GM18511 (cell line): ENCODE measurements at regions not wholly inside any gene's neighbourhood (a gene's known extent, or its start where the extent isn't known, plus 50 kb on each side); places are given as distances from the start of the nearest gene placed in this dataset.

Experiments used
- ATAC-seq: cut with Tn5 transposase; IDR thresholded peaks from one replicate; pipeline ENCODE4 v1.9.1; 2021; ENCODE audit warnings: mild to moderate bottlenecking, moderate library complexity; ENCODE audit not compliant: unreplicated experiment

GRCh38 chr9:88751781-88752180 is 216.8 kb downstream of the NXNL2 start:
- no peak for ATAC-seq

- ATAC-seq = no peak
Measured at GRCh38 chr9:88753691-88754367, 218.9 kb downstream of the NXNL2 start.

GRCh38 chr9:88754452-88754851 is 219.5 kb downstream of the NXNL2 start:
- ATAC-seq = no peak

- ATAC-seq = no peak
Measured at GRCh38 chr9:88754886-88755285, 219.9 kb downstream of the NXNL2 start.

GRCh38 chr9:88757406-88758010 is 222.5 kb downstream of the NXNL2 start:
- ATAC-seq = no peak

GRCh38 chr9:88759364-88759763 is 224.4 kb downstream of the NXNL2 start:
- no peak for ATAC-seq

- ATAC-seq = no peak
Measured at GRCh38 chr9:88766778-88767503, 224.3 kb upstream of the S1PR3 start.

GRCh38 chr9:88767504-88767790 is 223.8 kb upstream of the S1PR3 start:
- ATAC-seq = no peak

GRCh38 chr9:88772575-88772974 is 218.7 kb upstream of the S1PR3 start:
- ATAC-seq = no peak

- no peak for ATAC-seq
Measured at GRCh38 chr9:88773126-88773525, 218.1 kb upstream of the S1PR3 start.

GRCh38 chr9:88773627-88774244 is 217.5 kb upstream of the S1PR3 start:
- ATAC-seq = no peak

GRCh38 chr9:88775037-88775471 is 216.2 kb upstream of the S1PR3 start:
- ATAC-seq = no peak

GRCh38 chr9:88775559-88775958 is 215.7 kb upstream of the S1PR3 start:
- no peak for ATAC-seq

- ATAC-seq = no peak
Measured at GRCh38 chr9:88775966-88776365, 215.3 kb upstream of the S1PR3 start.

- no peak for ATAC-seq
Measured at GRCh38 chr9:88776717-88777497, 214.4 kb upstream of the S1PR3 start.

GRCh38 chr9:88777498-88778312 is 213.6 kb upstream of the S1PR3 start:
- no peak for ATAC-seq

- no peak for ATAC-seq
Measured at GRCh38 chr9:88781628-88782391, 209.5 kb upstream of the S1PR3 start.

GRCh38 chr9:88782931-88783710 is 208.1 kb upstream of the S1PR3 start:
- no peak for ATAC-seq

- no peak for ATAC-seq
Measured at GRCh38 chr9:88783711-88784083, 207.6 kb upstream of the S1PR3 start.
